Neural progenitor cell (in vitro differentiated cells): ENCODE measurements at regions not wholly inside any gene's neighbourhood (a gene's known extent, or its start where the extent isn't known, plus 50 kb on each side); places are given as distances from the start of the nearest gene placed in this dataset.

ENCODE experiments used
- EZH2 ChIP-seq: fragments of 200-600 bp; sonication (generic); IDR thresholded peaks from 2 replicates; pipeline ENCODE4 v1.6.1; 2017; ENCODE audit warnings: antibody characterized with exemption, mild to moderate bottlenecking, moderate library complexity
- TF ChIP-seq, protein P1 (sequence below): fragments of 200-600 bp; sonication (generic); IDR thresholded peaks from 2 replicates; pipeline ENCODE4 v1.5.1; 2017; ENCODE audit warnings: antibody characterized with exemption, mild to moderate bottlenecking

DNA sequence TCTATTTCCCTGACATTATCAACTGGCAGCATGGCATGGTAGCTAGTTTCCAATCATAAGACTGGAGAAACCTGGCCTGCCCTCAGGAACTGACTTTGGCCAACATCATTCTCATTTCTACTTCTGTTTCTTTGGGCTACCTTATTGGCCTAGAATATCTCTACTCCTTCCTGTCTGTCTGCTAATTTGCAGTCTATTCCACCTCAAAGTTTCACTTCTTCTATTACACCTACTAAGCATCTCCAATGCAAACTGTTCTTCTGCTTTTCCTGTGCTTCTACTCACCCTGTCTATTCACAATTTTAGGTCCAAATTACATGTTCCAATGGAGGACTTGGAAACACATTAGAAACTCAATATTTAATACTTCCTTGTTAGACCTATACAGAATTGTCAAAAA is 65.6 kb downstream of the ZNF503 start:
- TF ChIP-seq, protein P1, sequence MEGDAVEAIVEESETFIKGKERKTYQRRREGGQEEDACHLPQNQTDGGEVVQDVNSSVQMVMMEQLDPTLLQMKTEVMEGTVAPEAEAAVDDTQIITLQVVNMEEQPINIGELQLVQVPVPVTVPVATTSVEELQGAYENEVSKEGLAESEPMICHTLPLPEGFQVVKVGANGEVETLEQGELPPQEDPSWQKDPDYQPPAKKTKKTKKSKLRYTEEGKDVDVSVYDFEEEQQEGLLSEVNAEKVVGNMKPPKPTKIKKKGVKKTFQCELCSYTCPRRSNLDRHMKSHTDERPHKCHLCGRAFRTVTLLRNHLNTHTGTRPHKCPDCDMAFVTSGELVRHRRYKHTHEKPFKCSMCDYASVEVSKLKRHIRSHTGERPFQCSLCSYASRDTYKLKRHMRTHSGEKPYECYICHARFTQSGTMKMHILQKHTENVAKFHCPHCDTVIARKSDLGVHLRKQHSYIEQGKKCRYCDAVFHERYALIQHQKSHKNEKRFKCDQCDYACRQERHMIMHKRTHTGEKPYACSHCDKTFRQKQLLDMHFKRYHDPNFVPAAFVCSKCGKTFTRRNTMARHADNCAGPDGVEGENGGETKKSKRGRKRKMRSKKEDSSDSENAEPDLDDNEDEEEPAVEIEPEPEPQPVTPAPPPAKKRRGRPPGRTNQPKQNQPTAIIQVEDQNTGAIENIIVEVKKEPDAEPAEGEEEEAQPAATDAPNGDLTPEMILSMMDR = no peak
- TF ChIP-seq EZH2 = no peak
